ENCODE measurements at regions not wholly inside any gene's neighbourhood (a gene's known extent, or its start where the extent isn't known, plus 50 kb on each side); places are given as distances from the start of the nearest gene placed in this dataset.

- TF ChIP-seq YY1 (IDR thresholded peaks at IDR 0.05; ENCODE audit: insufficient read depth, insufficient read length) (no peak), SUZ12 (IDR thresholded peaks at IDR 0.05; ENCODE audit: extremely low read depth, insufficient read depth, insufficient read length) (no peak)
Measured at GRCh38 chr4:52187603-52188002, 136.5 kb downstream of the SPATA18 start.
